T-helper 9 cell (primary cell): ENCODE measurements at regions not wholly inside any gene's neighbourhood (a gene's known extent, or its start where the extent isn't known, plus 50 kb on each side); places are given as distances from the start of the nearest gene placed in this dataset.
"Not testable (repeated sequence)": the region's sequence is repeated elsewhere in the genome, so short reads cannot be mapped to it uniquely, and the experiment has no call there.

Experiments
- DNase-seq: peaks from one replicate; pipeline ENCODE4 v3.0.0-alpha.2; 2020

DNA sequence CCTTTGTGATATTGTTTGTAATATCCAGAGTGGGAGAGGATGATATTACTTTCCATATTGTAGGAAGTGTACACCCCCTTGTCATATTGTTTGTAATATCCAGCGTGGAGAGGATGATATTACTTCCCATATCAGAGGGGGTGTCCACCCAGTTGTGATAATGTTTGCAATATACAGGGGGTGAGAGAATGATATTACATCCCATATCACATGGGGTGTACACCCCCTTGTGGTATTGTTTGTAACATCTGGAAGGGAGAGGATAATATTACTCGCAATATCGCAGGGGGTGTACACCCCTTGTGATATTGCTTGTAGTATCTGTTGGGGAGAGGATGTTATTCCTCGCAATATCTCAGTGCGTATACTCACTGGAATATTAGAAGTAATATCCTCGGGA lies 61.5 kb downstream of the PRSS23 start:
- no peak for DNase-seq

DNA sequence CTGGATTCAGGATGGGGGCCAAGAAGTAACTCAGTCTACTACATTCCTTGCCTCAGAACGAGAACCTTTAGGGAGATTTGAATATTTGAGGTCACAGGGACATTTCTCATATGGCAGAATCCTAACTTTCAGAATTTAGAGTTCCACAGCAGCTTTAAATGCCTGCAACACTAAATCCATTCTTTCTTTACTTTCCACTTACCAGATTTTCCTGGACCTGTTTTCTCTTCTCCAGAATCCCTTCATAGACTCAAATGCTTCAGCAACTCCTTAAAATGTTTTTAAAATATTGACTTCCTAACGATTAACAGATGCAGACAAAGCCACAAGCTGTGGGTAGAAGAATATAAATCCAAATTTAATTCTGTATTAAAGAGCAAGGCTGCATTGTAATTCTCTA lies 63.1 kb downstream of the PRSS23 start:
- DNase-seq, result no peak

DNA sequence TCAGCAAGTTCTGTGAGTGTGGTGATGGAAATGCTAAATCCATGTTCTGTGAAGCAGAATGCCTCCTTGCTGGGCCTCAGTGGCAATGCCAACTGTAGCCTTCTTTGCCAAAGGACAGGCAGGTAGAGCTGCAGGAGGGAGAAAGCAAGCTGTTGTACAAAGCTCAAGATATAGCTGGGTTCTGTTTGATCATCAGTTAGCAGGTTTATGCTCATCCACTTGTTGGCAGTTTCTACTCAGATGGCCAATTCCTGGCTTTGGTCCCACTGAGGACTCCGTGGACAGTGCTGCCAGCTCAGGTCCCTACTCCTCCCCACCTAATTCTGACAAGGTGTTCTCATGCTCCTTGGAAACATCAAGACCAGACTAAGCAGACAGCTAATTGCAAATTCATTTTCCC lies 65.1 kb downstream of the PRSS23 start:
- DNase-seq, result no peak

DNA sequence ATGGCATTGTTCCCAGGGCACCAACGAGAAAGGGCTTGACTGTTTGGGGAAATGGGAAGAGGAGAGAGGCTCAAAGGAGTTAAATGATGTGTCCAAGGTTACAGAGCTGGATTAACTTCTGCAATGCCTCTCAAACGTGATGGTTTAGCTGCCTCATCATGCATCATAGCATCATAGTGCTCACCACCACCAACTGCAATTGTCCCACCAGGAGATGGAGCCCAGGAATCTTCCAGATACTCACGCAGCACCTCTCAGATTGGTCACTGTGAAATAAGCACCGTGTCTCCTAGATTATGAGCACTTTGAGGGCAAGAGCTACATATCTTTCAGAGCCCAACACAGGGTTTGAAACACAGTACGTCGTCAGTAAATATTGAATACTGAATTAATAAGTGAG lies 69.2 kb downstream of the PRSS23 start:
- DNase-seq, result no peak

DNA sequence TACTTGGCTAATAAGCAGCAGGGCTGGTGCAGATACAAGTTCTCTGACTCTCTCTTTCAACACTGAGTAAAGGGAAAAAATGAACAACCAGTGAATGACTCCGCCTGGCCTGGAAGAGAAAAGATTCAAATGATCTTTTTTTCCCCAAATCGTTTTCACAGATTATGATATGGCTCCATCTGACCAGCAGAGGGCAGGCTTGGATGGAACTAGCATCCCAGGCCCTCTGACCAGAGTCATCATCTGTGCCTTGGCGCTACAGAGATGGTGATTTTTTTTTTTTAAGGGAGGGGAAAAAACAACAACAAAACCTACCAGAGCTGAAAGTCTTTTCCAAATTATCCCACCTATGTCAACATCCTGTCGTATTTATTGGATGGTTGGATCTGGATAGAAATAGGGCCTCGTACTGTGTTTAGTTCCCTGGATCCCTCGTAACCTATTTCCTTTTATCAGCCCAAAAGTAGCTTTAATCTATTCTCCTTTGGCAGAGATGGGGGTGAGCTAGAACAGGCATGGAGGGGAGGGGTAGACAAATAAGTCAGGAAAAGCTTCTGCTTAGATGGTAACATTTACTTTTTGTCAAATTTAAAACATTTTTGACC lies 69.7 kb downstream of the PRSS23 start:
- peak; percentile 15 for DNase-seq

DNA sequence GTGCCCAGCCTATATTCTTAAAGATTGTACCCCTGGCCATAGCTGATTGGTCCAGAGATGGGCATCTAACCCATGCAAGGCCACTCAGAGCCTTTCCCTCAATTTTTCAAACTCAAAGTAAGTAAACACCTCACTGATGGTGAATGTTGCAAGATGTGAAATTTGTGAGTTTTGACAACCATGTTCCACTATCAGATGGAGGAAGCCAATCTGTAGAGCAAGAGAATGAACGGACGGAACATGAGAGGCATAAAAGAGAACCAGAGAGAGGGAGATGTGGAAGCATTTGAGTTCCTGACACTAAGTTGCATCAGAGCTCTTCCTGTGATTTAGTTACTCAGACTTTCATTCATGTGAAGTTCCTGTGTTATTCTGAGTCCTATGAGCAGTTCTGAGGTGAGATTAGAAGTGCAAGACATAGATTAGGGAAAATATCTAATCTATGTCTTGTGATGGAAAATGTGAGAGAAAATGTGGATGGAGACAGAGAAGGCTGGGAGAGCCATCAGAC lies 73.3 kb downstream of the PRSS23 start:
- no peak for DNase-seq

DNA sequence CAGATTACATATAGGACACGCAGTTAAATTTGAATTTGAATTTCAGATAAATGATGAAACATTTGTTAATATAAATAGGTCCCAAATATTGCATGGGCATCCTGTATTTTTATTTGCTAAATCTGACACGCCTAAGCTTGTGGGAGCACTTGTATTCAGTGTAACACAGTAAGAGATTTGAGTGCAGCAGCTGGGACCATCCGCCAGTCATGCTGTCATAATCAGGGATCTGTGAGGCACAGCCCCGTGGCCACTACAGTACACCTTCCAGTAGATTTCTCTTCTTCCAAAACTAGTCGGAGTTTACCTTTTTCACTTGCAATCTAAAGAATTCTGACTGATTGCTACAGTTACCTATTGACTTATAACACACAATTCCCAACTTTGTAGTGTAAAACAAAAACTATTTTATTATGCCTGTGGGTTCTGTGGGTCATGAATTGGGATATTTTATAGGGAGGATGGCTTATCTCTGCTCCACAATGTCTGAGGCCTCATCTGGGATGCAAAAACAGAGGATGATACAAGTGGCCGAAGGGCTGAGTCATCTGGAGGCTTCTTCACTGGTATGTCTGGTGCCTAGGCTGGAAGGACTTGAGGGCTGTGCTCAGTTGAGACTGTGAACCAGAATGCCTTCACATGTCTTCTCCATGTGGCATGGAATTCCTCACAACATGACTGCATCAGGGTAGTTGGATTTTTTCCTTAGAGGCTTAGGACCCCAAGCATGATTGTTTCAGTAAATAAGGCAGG lies 74.1 kb downstream of the PRSS23 start:
- no peak for DNase-seq

DNA sequence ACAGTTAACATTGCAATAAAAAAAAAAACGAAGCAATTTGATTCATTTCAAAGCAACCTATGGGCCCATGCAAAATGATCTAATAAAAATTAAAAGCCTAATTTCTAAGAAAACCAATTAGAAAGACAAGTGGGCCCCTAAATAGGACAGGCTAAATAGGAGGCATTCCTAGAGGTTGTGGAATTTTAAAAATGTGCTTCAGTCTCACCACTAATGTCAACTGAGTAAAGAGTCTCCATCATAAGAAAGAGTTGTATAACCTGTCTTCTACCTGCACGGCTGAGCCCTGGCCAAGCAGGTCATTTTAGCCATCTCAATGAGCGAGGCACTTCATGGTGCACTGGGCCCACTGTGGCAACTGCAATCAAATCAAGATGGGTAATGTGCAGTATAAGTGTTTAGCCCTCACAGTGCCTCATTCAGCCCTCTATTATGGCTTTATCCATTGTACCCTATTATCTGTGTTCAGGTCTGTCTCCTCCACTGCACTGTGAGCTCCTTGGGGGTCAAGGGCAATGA lies 76.4 kb downstream of the PRSS23 start:
- no peak for DNase-seq

DNA sequence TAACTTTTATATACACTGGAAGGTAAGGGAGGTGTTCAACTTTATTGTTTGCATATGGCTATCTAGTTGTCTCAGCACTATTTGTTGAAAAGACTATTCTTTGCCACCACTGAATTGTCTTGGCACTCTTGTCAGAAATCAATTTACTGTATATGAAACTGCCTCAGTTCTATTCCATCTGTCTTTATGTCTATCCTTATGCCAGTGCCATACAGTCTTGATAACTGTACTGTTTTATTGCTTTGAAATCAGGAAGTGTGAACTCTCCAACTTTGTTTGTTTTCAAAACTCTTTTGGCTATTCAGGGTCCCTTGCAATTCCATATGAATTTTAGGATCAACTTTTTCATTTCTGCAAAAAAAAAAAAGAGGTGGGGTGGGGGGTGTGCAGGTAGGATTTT lies 77.2 kb downstream of the PRSS23 start:
- DNase-seq, result no peak

DNA sequence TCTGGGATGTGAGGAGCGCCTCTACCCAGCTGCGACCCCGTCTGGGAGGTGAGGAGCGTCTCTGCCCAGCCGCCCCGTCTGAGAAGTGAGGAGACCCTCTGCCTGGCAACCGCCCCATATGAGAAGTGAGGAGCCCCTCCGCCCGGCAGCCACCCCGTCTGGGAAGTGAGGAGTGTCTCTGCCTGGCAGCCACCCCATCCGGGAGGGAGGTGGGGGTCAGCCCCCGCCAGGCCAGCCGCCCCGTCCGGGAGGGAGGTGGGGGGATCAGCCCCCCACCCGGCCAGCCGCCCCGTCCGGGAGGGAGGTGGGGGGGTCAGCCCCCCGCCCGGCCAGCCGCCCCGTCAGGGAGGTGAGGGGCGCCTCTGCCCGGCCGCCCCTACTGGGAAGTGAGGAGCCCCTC lies 76.0 kb downstream of the FZD4 start:
- DNase-seq, result not testable (repeated sequence)

DNA sequence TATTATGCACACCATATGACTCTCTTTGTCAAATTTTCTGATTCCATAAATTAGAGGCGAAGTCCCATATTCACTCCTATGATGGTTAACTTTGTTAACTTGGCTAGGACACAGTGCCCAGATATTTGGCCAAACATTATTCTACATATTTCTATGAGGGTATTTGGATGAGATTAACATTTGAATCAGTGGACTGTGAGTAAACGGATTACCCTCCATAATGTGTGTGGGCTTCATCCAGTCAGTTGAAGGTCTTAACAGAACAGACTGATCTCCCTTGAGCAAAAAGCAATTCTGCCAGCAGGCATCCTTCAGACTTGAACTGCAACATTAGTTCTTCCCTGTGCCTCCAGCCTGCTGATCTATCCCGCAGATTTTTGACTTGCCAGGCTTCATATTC lies 69.9 kb downstream of the FZD4 start:
- no peak for DNase-seq

DNA sequence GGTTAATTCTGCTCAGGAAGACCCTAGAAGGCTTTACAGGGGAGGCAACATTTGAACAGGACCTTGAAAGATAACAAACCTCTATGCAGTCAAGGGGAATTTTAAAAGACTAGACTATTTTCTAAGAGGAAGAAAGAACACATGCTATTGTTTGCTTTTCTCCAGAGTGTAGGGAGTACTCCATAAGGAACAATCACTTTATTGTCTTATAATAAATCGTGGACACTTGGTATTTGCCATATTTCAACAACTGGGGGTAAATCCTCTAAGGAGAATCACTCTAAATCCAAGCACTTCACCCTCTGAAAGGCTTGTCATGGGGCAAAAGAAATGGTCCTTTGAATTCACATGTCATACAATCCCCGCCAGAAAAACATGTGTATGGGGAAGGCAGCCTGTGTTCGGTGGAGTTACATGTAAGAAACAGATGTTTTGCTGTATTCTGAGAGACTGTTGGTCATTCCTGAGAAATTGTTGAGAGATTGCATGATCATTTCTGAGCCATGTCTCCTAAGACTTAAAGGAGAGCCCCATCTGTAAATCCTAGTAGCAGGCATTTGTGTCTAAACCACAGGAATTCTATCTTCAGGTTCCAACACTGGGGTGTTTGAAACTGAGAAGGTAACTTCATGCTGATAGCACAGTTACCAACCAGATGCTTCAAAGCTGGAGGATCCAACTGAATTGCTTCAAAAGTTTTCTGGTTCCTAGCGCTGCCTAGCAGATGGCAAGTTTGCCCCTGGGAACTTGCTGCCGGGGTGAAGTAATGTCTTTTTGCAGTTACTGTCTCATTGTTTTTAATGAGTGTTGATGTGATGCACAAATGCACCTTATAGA lies 66.8 kb downstream of the FZD4 start:
- no peak for DNase-seq

DNA sequence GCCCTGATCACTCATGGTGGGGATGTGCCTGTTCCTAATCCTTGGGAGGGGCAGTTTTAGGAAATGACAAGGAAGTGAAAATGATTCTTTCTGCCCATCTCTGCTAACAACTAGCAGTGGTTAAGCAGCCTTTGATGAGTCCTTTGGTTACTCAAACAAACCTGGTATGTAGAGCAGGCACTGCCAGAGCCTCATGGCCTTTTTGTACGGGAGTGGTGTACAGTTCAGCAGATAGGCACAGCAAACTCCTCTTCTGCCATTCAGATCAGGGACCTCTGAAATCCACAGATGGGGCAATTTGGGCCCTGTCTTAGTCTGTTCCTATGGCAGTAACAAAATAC lies 66.2 kb downstream of the FZD4 start:
- DNase-seq, result no peak

DNA sequence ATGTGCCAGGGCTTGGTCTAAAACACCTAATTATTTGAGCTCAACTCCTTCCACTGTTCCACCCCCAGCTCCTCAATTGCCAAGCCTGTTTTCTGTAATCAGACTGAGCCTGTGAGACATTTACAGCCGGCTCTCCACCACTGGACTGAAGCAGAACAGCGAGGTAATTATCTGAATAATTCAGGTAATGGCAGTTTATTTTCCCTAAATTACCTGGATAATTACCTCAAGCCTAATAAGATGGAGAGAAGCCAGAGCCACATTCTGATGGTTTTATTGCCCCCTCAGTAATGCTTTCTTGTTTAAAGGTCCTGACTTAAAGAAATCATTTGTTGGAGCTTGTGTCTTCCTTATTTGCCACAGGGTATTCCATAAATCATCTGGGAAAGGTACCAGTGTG lies 64.2 kb downstream of the FZD4 start:
- no peak for DNase-seq

DNA sequence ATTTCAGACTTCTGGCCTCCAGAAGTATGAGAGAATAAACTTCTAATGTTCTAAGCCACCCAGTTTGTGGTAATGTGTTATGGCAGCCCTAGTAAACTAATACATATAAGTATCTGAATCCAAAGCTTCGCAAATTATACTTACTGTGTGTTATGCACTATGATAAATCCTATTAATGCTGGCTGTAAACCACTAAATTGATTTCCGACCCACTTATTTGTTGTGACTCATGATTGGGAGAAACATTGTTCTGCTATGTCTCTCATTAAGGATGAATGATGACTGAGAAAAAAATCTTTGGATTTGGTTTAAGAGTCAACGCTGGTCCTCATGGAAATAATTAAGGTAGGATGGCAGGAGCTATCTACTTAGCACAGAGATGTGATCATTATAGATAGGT lies 62.0 kb downstream of the FZD4 start:
- no peak for DNase-seq
